A549 (cell line): ENCODE measurements at regions not wholly inside any gene's neighbourhood (a gene's known extent, or its start where the extent isn't known, plus 50 kb on each side); places are given as distances from the start of the nearest gene placed in this dataset.
A peak's percentile ranks its signal among the peaks of the same experiment; 100 is the strongest.

Experiments used
- ATAC-seq, 2 experiments: fragments of 200-7000 bp in 1 of 2; fragments of >200 bp in 1 of 2; cut with Nextera tagmentation in 1 of 2; cut with Tn5 transposase in 1 of 2; 3 replicates each; pipeline versions ENCODE4 v1.8.0 to v1.9.1; 2018 to 2020; ENCODE audit warnings: mild to moderate bottlenecking in 1 of 2, moderate library complexity in 1 of 2
- CTCF ChIA-PET: fragments of 300-600 bp; sonication (Branson Sonifier 250); formaldehyde crosslinking; extraction: SDS; loops from one replicate; lab custom pipeline; 2021; ENCODE audit warnings: antibody characterized with exemption, inconsistent platforms; lab: Yijun Ruan, JAX
- POLR2A ChIA-PET: fragments of 350-600 bp; formaldehyde crosslinking; extraction: SDS; loops from one replicate; lab custom pipeline; 2021; ENCODE audit warnings: antibody characterized with exemption, inconsistent platforms; lab: Yijun Ruan, JAX
- DNase-seq, 2 experiments: peaks; one replicate each; pipeline versions ENCODE4 v3.0.0 to v3.0.0-alpha.2; 2011 to 2016; ENCODE audit warnings: low read depth in 1 of 2, low spot score in 1 of 2
- FAIRE-seq: peaks from 2 replicates; lab custom pipeline; 2011; peaks lifted over from hg19 to GRCh38; lab: Jason Lieb, UNC
- H3K27ac ChIP-seq, 2 experiments: fragments of >200 bp; sonication (Bioruptor Twin); formaldehyde crosslinking; 3 replicates each; pipeline ENCODE4 v1.5.1; 2016 to 2017
- H3K4me1 ChIP-seq: fragments of >200 bp; sonication (Bioruptor Twin); formaldehyde crosslinking; 3 replicates; pipeline ENCODE4 v1.6.1; 2016
- H3K4me2 ChIP-seq: fragments of >200 bp; sonication (Bioruptor Twin); formaldehyde crosslinking; 3 replicates; pipeline ENCODE4 v1.6.1; 2016
- H3K4me3 ChIP-seq: fragments of >200 bp; sonication (Bioruptor Twin); formaldehyde crosslinking; 3 replicates; pipeline ENCODE4 v1.5.1; 2016
- H3K9me3 ChIP-seq: fragments of >200 bp; sonication (Bioruptor Twin); formaldehyde crosslinking; 3 replicates; pipeline ENCODE4 v1.6.1; 2016
- ATOH8 ChIP-seq: fragments of 250-450 bp; sonication (Bioruptor Pico); IDR thresholded peaks from 2 replicates; pipeline ENCODE4 v1.5.0; 2020; ENCODE audit warnings: low read depth, mild to moderate bottlenecking, moderate library complexity
- BCL3 ChIP-seq: fragments of >200 bp; sonication (Bioruptor Twin); formaldehyde crosslinking; IDR thresholded peaks from 3 replicates; pipeline ENCODE4 v1.6.1; 2016
- CBX2 ChIP-seq: fragments of 200-600 bp; sonication (generic); IDR thresholded peaks from 2 replicates; pipeline ENCODE4 v1.6.1; 2016; ENCODE audit warnings: low read depth, mild to moderate bottlenecking, borderline replicate concordance
- CBX8 ChIP-seq: fragments of 200-600 bp; sonication (generic); IDR thresholded peaks from 2 replicates; pipeline ENCODE4 v1.6.1; 2016
- E2F6 ChIP-seq: IDR thresholded peaks from 2 replicates; pipeline ENCODE4 v1.6.1; 2012; ENCODE audit warnings: low read depth, borderline replicate concordance
- EHMT2 ChIP-seq: fragments of 200-600 bp; sonication (generic); IDR thresholded peaks from 2 replicates; pipeline ENCODE4 v1.6.1; 2016; ENCODE audit warnings: antibody characterized with exemption, low read depth, mild to moderate bottlenecking, moderate library complexity
- EP300 ChIP-seq, 2 experiments: fragments of >200 bp; sonication (Bioruptor Twin); formaldehyde crosslinking; IDR thresholded peaks; 2 replicates in 1 of 2; 3 replicates in 1 of 2; pipeline ENCODE4 v1.6.1; 2016 to 2017
- FOSL2 ChIP-seq, 2 experiments: fragments of 450-650 bp in 1 of 2; fragments of >200 bp in 1 of 2; sonication (Bioruptor Twin) in 1 of 2; formaldehyde crosslinking; IDR thresholded peaks; 2 replicates each; pipeline versions ENCODE4 v1.5.0 to v1.6.1; 2016 to 2020; ENCODE audit warnings: mild to moderate bottlenecking in 1 of 2, moderate library complexity in 1 of 2
- FOXS1 ChIP-seq: fragments of 250-450 bp; sonication (Bioruptor Pico); IDR thresholded peaks from 2 replicates; pipeline ENCODE4 v1.5.0; 2020; ENCODE audit warnings: mild to moderate bottlenecking, moderate library complexity
- GATA3 ChIP-seq: IDR thresholded peaks from 2 replicates; pipeline ENCODE4 v1.6.1; 2012; ENCODE audit warnings: borderline replicate concordance
- HDAC2 ChIP-seq: fragments of 200-600 bp; sonication (generic); IDR thresholded peaks from 2 replicates; pipeline ENCODE4 v1.6.1; 2016
- HOXB13 ChIP-seq: fragments of 250-450 bp; sonication (Bioruptor Pico); IDR thresholded peaks from 2 replicates; pipeline ENCODE4 v1.5.0; 2020; ENCODE audit warnings: low read depth, mild to moderate bottlenecking, moderate library complexity
- JUN ChIP-seq, 2 experiments: fragments of >200 bp; sonication (Bioruptor Twin); formaldehyde crosslinking; IDR thresholded peaks; 2 replicates in 1 of 2; 3 replicates in 1 of 2; pipeline ENCODE4 v1.6.1; 2016 to 2017
- JUNB ChIP-seq: fragments of >200 bp; sonication (Bioruptor Twin); formaldehyde crosslinking; IDR thresholded peaks from 2 replicates; pipeline ENCODE4 v1.6.1; 2016
- KDM1A ChIP-seq: fragments of 200-600 bp; sonication (generic); IDR thresholded peaks from 2 replicates; pipeline ENCODE4 v1.6.1; 2016; ENCODE audit warnings: low read depth, mild to moderate bottlenecking
- MAFK ChIP-seq: fragments of 450-650 bp; IDR thresholded peaks from 2 replicates; pipeline ENCODE4 v1.6.1; 2014; ENCODE audit not compliant: partially characterized antibody
- MAX ChIP-seq: IDR thresholded peaks from 2 replicates; pipeline ENCODE4 v1.6.1; 2012
- MAZ ChIP-seq: fragments of 150-350 bp; IDR thresholded peaks from 2 replicates; pipeline ENCODE4 v1.6.1; 2014; ENCODE audit warnings: antibody characterized with exemption, low read depth, low read length, borderline replicate concordance
- NFE2L2 ChIP-seq: fragments of 150-350 bp; conservative IDR thresholded peaks from 2 replicates; pipeline ENCODE4 v1.6.1; 2014; ENCODE audit warnings: low read length
- NPAS2 ChIP-seq: fragments of 250-450 bp; sonication (Bioruptor Pico); IDR thresholded peaks from 2 replicates; pipeline ENCODE4 v1.8.0; 2022; ENCODE audit warnings: mild to moderate bottlenecking, moderate library complexity, borderline replicate concordance
- RCOR1 ChIP-seq: fragments of 150-350 bp; IDR thresholded peaks from 2 replicates; pipeline ENCODE4 v1.6.1; 2014; ENCODE audit warnings: antibody characterized with exemption, low read length, low read depth
- RFX5 ChIP-seq: fragments of 450-650 bp; IDR thresholded peaks from 2 replicates; pipeline ENCODE4 v1.7.1; 2014; ENCODE audit warnings: antibody characterized with exemption, mild to moderate bottlenecking, moderate library complexity
- TFCP2L1 ChIP-seq: fragments of 250-450 bp; sonication (Bioruptor Pico); IDR thresholded peaks from 2 replicates; pipeline ENCODE4 v1.5.0; 2021; ENCODE audit warnings: mild to moderate bottlenecking
- TP53 ChIP-seq: fragments of 250-450 bp; sonication (Bioruptor Pico); IDR thresholded peaks from 2 replicates; pipeline ENCODE4 v1.5.0; 2021; ENCODE audit warnings: mild to moderate bottlenecking, moderate library complexity
- ZC3H11A ChIP-seq: fragments of 450-650 bp; IDR thresholded peaks from 2 replicates; pipeline ENCODE4 v1.6.1; 2014; ENCODE audit warnings: antibody characterized with exemption, mild to moderate bottlenecking
- ZNF302 ChIP-seq: fragments of 250-450 bp; sonication (Bioruptor Pico); IDR thresholded peaks from 2 replicates; pipeline ENCODE4 v1.9.0; 2021; ENCODE audit warnings: inconsistent platforms, mild to moderate bottlenecking, moderate library complexity
- WGBS: methylation state at CpG from one replicate; pipeline ENCODE4 v1.1.6; 2017; ENCODE audit errors: missing lambda C conversion rate; 5-methylcytosine and 5-hydroxymethylcytosine counted together

GRCh38 chr22:48426466-48427380 lies 1401.0 kb downstream of the BRD1 start:
- peak overlapping the region in 1 of 2 experiments; percentile 66; a peak in 2 of 6 replicates for H3K27ac ChIP-seq
- no peak overlapping the region for H3K4me3 ChIP-seq
- 93% methylated on average over 11 of the region's 18 CpGs for WGBS
- ChIA-PET CTCF (no interaction called here), POLR2A (no interaction called here)
- H3K4me1 ChIP-seq, result peaks cover 30% of the 10 kb centered on the region
- no peak for FAIRE-seq
- no peak for TF ChIP-seq MAFK
- TF ChIP-seq HDAC2, result no peak
- no peak for TF ChIP-seq FOSL2 (IDR thresholded peaks at IDR 0.05)
- TF ChIP-seq FOSL2 (CRISPR knock-in tag; IDR thresholded peaks at IDR 0.05), result no peak
- no peak for TF ChIP-seq BCL3
- TF ChIP-seq JUN (IDR thresholded peaks at IDR 0.05), result no peak
- no peak for TF ChIP-seq TP53 (CRISPR knock-in tag)
- TF ChIP-seq RFX5, result no peak
- no peak overlapping the region for H3K4me2 ChIP-seq
- no peaks in the 10 kb centered on the region for H3K9me3 ChIP-seq
- no peak for ATAC-seq
- no peak for DNase-seq

GRCh38 chr22:48425641-48426040 lies 1402.0 kb downstream of the BRD1 start:
- no peak for DNase-seq
- ChIA-PET CTCF (no interaction called here), POLR2A (no interaction called here)
- Histone ChIP-seq H3K4me2 (no peak overlapping the region), H3K9me3 (no peaks in the 10 kb centered on the region), H3K27ac (peak overlapping the region in 1 of 2 experiments; percentile 77; a peak in 2 of 6 replicates), H3K4me1 (peaks cover 28% of the 10 kb centered on the region), H3K4me3 (no peak overlapping the region)
- no peak for TF ChIP-seq GATA3
- TF ChIP-seq ATOH8, result no peak
- TF ChIP-seq CBX8, result no peak
- no peak for TF ChIP-seq NFE2L2
- no peak for TF ChIP-seq MAZ
- no peak for TF ChIP-seq EP300 (IDR thresholded peaks at IDR 0.05)
- no peak for TF ChIP-seq CBX2
- no peak for TF ChIP-seq FOXS1 (CRISPR knock-in tag)
- no peak for TF ChIP-seq TP53 (CRISPR knock-in tag)
- no peak for TF ChIP-seq NPAS2
- no peak for TF ChIP-seq KDM1A
- TF ChIP-seq HOXB13 (CRISPR knock-in tag), result no peak
- TF ChIP-seq E2F6, result no peak
- TF ChIP-seq ZC3H11A, result no peak
- no peak for TF ChIP-seq ZNF302 (CRISPR knock-in tag)
- no peak for TF ChIP-seq EHMT2
- TF ChIP-seq TFCP2L1 (CRISPR knock-in tag), result no peak
- no peak for TF ChIP-seq JUNB
- no peak for TF ChIP-seq RCOR1
- no peak for TF ChIP-seq MAX
- no peak for FAIRE-seq
- no peak for ATAC-seq
- 100% methylated on average over 2 of the region's 12 CpGs for WGBS
